Activated CD4-positive, alpha-beta memory T cell treated with anti-CD3 and anti-CD28 coated beads for 36 hours (primary cell): ENCODE measurements at regions not wholly inside any gene's neighbourhood (a gene's known extent, or its start where the extent isn't known, plus 50 kb on each side); places are given as distances from the start of the nearest gene placed in this dataset.
"Not testable (repeated sequence)": the region's sequence is repeated elsewhere in the genome, so short reads cannot be mapped to it uniquely, and the experiment has no call there.

Experiments
- CTCF ChIA-PET: fragments of 350-600 bp; sonication (Branson Sonifier 250); formaldehyde crosslinking; loops from one replicate; lab custom pipeline; 2021; ENCODE audit warnings: antibody characterized with exemption, inconsistent platforms; lab: Charles Lee
- POLR2A ChIA-PET: fragments of 350-600 bp; sonication (Branson Sonifier 250); formaldehyde crosslinking; loops from one replicate; lab custom pipeline; 2021; ENCODE audit warnings: antibody characterized with exemption; lab: Charles Lee
- DNase-seq: peaks from one replicate; pipeline ENCODE4 v3.0.0-alpha.2; 2020
- H3K27ac Mint-ChIP-seq: one replicate; pipeline ENCODE4 v1.8.0; 2021; ENCODE audit warnings: mixed read lengths
- H3K27me3 Mint-ChIP-seq: one replicate; pipeline ENCODE4 v1.8.0; 2021; ENCODE audit warnings: mixed read lengths
- H3K36me3 Mint-ChIP-seq: one replicate; pipeline ENCODE4 v1.8.0; 2021; ENCODE audit warnings: mixed read lengths
- H3K4me1 Mint-ChIP-seq: one replicate; pipeline ENCODE4 v1.8.0; 2021; ENCODE audit warnings: low read depth, mixed read lengths
- H3K4me3 Mint-ChIP-seq: one replicate; pipeline ENCODE4 v1.8.0; 2021; ENCODE audit warnings: mild to moderate bottlenecking, mixed read lengths
- H3K9me3 Mint-ChIP-seq: one replicate; pipeline ENCODE4 v1.8.0; 2021; ENCODE audit warnings: mixed read lengths
- intact Hi-C: fragments of 100-400 bp; cut with micrococcal nuclease; formaldehyde crosslinking; loops from one replicate; pipeline ENCODE4 v1.15.1; 2023

DNA sequence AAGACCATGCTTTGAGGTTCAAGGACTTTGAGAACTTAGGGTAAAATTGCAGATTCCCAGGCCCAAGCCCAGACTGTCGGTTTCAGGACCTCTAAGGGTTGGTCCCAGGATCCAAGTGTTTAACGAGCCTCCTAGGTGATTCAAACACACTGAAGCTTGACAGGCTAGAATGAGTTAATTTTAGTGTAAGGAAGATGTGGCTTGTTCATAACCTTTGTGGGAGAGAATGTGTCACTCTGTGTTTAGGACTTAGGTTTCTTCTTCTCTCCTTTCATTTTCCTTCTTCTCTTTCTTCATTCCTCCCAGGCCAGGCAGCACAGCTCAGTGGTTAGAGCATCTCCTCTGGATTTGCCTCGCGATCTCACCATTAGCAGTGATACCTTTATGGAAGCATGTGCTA lies 104.8 kb upstream of the KCNG1 start:
- DNase-seq, result no peak
- H3K9me3 Mint-ChIP-seq, result no peaks in the 10 kb centered on the region
- H3K4me3 Mint-ChIP-seq, result no peak overlapping the region
- H3K27me3 Mint-ChIP-seq, result peaks cover 12% of the 10 kb centered on the region
- POLR2A ChIA-PET, result interaction anchor here (1.4 kb wide), 1 partner anchor 170 kb away, joined by 3 read pairs; the partner anchor contains the start of genes DPM1 and MOCS3
- H3K36me3 Mint-ChIP-seq, result no peaks in the 10 kb centered on the region
- H3K27ac Mint-ChIP-seq, result peak overlapping the region; percentile 36
- CTCF ChIA-PET, result interaction anchor here (1.3 kb wide), 1 partner anchor 66 kb away, joined by 4 read pairs; no protein-coding TSS in a partner anchor
- peaks cover 26% of the 10 kb centered on the region for H3K4me1 Mint-ChIP-seq
- intact Hi-C loops, result loop anchor here (1.0 to 10.0 kb wide), 3 partner anchors 63 to 143 kb away; partner anchors contain the start of gene KCNG1

DNA sequence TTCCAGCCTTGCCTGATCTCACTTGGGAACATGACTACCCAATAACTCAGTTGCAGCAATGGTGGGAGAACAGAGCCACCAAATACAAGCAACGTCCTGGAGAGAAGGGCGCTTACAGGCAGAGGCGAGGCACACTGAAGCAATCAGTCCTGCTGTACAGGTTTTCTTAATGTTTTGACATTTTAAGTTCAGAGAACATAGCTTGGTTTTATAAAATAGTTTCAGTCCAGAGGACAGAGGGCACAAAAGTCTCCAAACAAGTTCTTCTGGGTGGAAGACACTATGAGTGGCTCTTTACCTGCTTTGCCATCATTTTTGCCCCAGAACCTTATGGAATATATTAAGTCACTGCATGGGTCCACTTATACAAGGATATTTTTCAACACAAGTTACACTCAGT lies 103.4 kb upstream of the KCNG1 start:
- H3K27me3 Mint-ChIP-seq, result peaks cover 21% of the 10 kb centered on the region
- no peak overlapping the region for H3K27ac Mint-ChIP-seq
- intact Hi-C loops, result loop anchor here (5.0 to 10.0 kb wide), 2 partner anchors 104 to 142 kb away; partner anchors contain the start of gene KCNG1
- no peaks in the 10 kb centered on the region for H3K9me3 Mint-ChIP-seq
- H3K36me3 Mint-ChIP-seq, result no peaks in the 10 kb centered on the region
- CTCF ChIA-PET, result interaction anchor here (0.8 kb wide), 1 partner anchor 143 kb away, joined by 3 read pairs; no protein-coding TSS in a partner anchor
- POLR2A ChIA-PET, result no interaction called here
- no peak overlapping the region for H3K4me3 Mint-ChIP-seq
- DNase-seq, result no peak
- peaks cover 35% of the 10 kb centered on the region for H3K4me1 Mint-ChIP-seq

DNA sequence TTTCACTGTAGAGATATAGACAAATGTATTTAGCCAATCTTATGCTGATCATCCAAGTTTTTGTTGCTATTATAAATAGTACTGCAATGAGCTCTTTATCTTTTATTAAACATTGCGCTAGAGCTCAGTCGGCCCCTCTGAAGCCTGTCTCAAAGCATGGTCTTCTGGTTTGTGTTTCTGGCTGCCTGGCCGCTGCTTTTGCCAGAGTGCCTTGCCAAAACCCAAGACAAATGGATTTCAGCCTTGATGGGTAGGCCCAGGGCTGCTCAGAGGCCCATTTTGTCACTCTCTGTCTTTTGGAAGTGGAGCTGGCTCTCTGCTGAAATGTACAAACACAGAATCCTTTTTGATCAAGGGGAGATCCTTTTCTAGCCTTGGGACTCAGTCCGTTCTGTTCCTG lies 102.9 kb upstream of the KCNG1 start:
- H3K9me3 Mint-ChIP-seq, result no peaks in the 10 kb centered on the region
- DNase-seq, result no peak
- ChIA-PET CTCF (no interaction called here), POLR2A (no interaction called here)
- intact Hi-C loops, result loop anchor here (5.0 to 10.0 kb wide), 2 partner anchors 103 to 141 kb away; partner anchors contain the start of gene KCNG1
- H3K4me3 Mint-ChIP-seq, result no peak overlapping the region
- peaks cover 23% of the 10 kb centered on the region for H3K27me3 Mint-ChIP-seq
- peaks cover 35% of the 10 kb centered on the region for H3K4me1 Mint-ChIP-seq
- H3K27ac Mint-ChIP-seq, result no peak overlapping the region
- H3K36me3 Mint-ChIP-seq, result no peaks in the 10 kb centered on the region

DNA sequence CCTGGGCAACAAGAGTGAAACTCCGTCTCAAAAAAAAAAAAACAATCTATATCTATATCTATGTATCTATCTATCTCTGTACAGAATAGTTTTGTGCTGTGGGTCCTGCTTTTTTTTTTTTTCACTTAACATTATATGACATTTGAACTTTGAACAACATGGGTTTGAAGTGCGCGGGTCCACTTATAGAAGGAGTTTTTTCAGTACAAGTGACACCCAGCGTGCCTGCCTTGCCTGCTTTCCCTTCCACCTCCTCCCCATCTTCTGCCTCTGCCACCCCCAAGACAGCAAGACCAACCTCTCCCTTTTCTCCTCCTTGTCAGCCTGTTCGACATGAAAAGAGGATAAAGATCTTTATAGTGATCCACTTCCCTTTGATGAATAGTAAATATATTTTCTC lies 102.2 kb upstream of the KCNG1 start:
- Mint-ChIP-seq H3K27me3 (peaks cover 23% of the 10 kb centered on the region), H3K36me3 (no peaks in the 10 kb centered on the region), H3K4me1 (peaks cover 35% of the 10 kb centered on the region), H3K27ac (no peak overlapping the region), H3K9me3 (no peaks in the 10 kb centered on the region), H3K4me3 (no peak overlapping the region)
- ChIA-PET CTCF (no interaction called here), POLR2A (no interaction called here)
- DNase-seq, result no peak
- intact Hi-C loops, result loop anchor here (5.0 to 10.0 kb wide), 2 partner anchors 103 to 140 kb away; partner anchors contain the start of gene KCNG1

DNA sequence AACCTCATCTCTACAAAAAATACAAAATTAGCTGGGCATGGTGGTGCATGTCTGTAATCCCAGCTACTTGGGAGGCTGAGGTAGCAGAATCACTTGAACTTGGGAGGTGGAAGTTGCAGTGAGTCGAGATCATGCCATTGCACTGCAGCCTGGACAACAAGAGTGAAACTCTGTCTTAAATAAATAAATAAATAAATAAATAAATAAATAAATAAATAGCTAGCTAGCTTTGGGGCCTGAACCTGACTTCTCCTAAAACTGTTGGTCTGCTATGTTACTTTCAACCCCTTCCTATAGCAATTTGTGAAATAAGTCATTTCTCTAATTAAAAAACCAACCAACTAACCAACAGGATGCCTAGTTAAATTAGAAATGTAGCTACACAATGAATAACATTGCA lies 101.0 kb upstream of the KCNG1 start:
- H3K9me3 Mint-ChIP-seq, H3K27ac Mint-ChIP-seq, DNase-seq, H3K36me3 Mint-ChIP-seq, H3K4me3 Mint-ChIP-seq, POLR2A ChIA-PET: not testable (repeated sequence)
- Mint-ChIP-seq H3K27me3 (peaks cover 27% of the 10 kb centered on the region), H3K4me1 (peaks cover 32% of the 10 kb centered on the region)
- intact Hi-C loops, result loop anchor here (1.0 to 10.0 kb wide), 3 partner anchors 60 to 537 kb away; no protein-coding TSS in a partner anchor
- CTCF ChIA-PET, result interaction anchor here (0.6 to 0.8 kb wide), 2 partner anchors 136 to 500 kb away, joined by 3 to 4 read pairs; no protein-coding TSS in a partner anchor

DNA sequence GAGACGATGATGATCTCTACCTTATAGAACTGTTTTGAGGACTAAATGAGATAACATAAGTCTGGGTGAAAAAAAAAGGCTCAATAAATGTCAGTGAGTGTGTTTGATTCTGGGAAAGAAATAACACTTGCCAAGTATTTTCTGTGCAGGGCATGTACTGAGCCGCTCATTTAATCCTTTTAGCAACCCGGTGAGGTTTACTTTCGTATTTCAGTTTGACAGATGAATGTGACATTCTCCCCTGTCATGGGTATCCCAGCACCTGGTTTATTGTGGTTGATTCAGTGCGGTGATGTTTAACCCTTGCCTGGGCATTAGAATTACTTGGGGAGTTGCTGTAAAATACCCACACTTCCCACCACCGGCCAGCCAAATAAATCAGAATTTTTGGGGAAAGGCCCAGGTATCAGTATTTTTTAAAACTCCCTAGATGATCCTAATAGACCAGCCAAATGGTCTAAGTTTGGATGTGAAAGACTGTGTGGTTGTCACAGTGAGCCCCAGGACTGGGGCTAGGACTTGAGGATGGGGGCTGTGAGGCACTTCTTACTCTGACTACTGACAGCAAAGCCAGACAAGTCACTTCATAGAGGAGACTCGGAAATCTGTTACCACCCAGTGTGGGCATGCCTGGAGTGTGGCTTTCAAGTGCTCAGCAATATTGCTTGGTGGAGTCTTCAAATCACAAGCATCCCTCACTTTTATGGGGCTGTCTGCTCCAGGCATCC lies 100.2 kb upstream of the KCNG1 start:
- Mint-ChIP-seq H3K9me3 (no peaks in the 10 kb centered on the region), H3K27ac (no peak overlapping the region), H3K4me3 (no peak overlapping the region), H3K27me3 (peaks cover 23% of the 10 kb centered on the region), H3K36me3 (no peaks in the 10 kb centered on the region), H3K4me1 (peaks cover 24% of the 10 kb centered on the region)
- intact Hi-C loops, result loop anchor here (1.0 to 10.0 kb wide), 3 partner anchors 59 to 538 kb away; no protein-coding TSS in a partner anchor
- CTCF ChIA-PET, result interaction anchor here (0.6 kb wide), 1 partner anchor 501 kb away, joined by 4 read pairs; no protein-coding TSS in a partner anchor
- POLR2A ChIA-PET, result no interaction called here
- peak; percentile 58 for DNase-seq

DNA sequence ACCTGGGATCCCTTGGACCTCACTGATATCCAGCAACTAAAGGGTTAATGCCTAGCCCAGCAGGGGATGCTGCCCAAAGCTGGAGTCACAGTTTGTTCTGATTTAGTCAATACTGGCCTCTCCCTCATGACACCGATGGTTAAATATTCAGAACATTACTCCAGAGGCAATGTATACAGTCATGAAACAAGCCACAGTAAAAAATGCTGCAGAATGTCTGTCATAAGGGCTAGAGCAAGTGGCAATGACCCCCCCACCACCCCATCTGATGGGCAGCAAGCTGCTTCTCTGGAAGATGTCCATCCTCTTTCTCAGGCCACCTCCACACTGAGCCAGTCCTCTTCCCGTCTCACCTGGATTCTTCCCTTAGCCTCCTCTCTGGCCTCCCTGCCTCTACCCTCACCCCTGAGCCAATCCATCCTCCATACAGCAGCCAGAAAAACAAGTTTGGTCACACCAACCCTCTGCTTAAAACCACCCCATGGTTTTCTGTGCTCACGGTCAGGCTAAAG lies 99.0 kb upstream of the KCNG1 start:
- H3K4me1 Mint-ChIP-seq, result peaks cover 19% of the 10 kb centered on the region
- intact Hi-C loops, result loop anchor here (2.0 to 10.0 kb wide), 2 partner anchors 137 to 539 kb away; no protein-coding TSS in a partner anchor
- no peak overlapping the region for H3K4me3 Mint-ChIP-seq
- DNase-seq, result no peak
- H3K36me3 Mint-ChIP-seq, result no peaks in the 10 kb centered on the region
- H3K27ac Mint-ChIP-seq, result no peak overlapping the region
- H3K27me3 Mint-ChIP-seq, result peaks cover 23% of the 10 kb centered on the region
- POLR2A ChIA-PET, result no interaction called here
- H3K9me3 Mint-ChIP-seq, result no peaks in the 10 kb centered on the region
- CTCF ChIA-PET, result no interaction called here

DNA sequence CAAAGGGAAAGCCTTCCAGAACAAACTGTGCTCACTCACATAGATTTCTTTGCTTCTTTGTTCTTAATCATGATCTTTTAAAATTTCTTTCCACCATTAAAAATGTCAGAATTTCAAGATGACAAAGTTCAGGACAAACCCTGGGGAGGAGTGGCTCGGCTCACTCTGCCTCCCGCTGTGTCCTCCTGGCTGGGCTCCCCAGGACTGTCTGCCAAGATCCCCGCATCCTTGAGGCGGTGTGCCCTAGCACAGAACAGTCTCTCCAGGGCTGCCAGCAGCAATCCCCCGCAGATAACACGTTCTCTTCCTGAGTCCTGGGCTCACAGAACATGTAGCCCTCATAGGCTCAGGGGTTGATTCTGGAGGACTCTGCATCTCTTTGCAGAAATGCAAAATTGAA lies 98.4 kb upstream of the KCNG1 start:
- POLR2A ChIA-PET, result no interaction called here
- peaks cover 23% of the 10 kb centered on the region for H3K27me3 Mint-ChIP-seq
- H3K9me3 Mint-ChIP-seq, result no peaks in the 10 kb centered on the region
- H3K36me3 Mint-ChIP-seq, result no peaks in the 10 kb centered on the region
- intact Hi-C loops, result loop anchor here (10.0 kb wide), 1 partner anchor 136 kb away; no protein-coding TSS in a partner anchor
- H3K27ac Mint-ChIP-seq, result no peak overlapping the region
- CTCF ChIA-PET, result no interaction called here
- DNase-seq, result no peak
- H3K4me1 Mint-ChIP-seq, result peaks cover 19% of the 10 kb centered on the region
- no peak overlapping the region for H3K4me3 Mint-ChIP-seq

DNA sequence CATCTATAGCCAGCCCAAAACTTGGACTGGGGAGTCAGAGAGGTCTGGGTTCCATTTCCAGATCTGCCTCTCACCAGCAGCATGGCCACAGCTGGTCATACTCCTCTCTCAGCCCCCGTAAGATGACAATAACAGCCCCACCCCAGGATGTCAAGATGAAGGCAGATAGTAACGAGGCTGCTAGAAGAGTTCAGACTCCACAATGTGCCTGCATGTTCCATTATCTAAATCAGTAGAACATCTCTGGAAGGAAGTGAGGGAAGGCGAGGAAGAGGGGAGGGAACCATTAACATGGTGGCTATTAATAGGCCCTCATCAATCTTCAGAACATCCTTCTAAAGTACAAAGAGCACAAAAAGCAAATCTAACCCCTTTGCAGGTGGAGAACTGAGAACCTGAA lies 98.0 kb upstream of the KCNG1 start:
- intact Hi-C loops, result loop anchor here (10.0 kb wide), 1 partner anchor 136 kb away; no protein-coding TSS in a partner anchor
- Mint-ChIP-seq H3K27me3 (peaks cover 23% of the 10 kb centered on the region), H3K4me3 (no peak overlapping the region), H3K27ac (no peak overlapping the region), H3K4me1 (peaks cover 19% of the 10 kb centered on the region), H3K9me3 (no peaks in the 10 kb centered on the region), H3K36me3 (no peaks in the 10 kb centered on the region)
- no peak for DNase-seq
- ChIA-PET POLR2A (no interaction called here), CTCF (no interaction called here)

DNA sequence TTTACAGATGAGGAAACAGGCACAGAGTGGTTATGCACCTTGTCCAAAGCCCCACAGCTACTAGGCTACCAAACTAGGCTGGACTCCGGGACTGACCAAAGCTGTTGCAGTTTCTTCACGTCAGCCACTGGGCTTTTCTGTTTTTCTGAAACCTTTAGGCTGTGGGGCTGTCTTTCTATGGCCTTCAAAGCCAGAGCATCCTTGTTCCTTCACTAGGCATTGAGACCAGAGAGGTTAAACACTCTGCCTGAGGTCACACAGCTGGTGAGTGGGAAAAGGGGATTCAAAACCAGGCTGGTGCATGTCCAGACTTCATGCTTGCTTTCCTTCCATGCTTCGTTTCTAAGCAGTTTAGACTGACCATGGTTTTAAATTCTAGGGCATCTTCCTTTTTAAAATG lies 97.5 kb upstream of the KCNG1 start:
- CTCF ChIA-PET, result no interaction called here
- peaks cover 22% of the 10 kb centered on the region for H3K27me3 Mint-ChIP-seq
- no peak overlapping the region for H3K4me3 Mint-ChIP-seq
- peaks cover 19% of the 10 kb centered on the region for H3K4me1 Mint-ChIP-seq
- H3K27ac Mint-ChIP-seq, result no peak overlapping the region
- intact Hi-C loops, result loop anchor here (10.0 kb wide), 1 partner anchor 136 kb away; no protein-coding TSS in a partner anchor
- no peaks in the 10 kb centered on the region for H3K36me3 Mint-ChIP-seq
- no peaks in the 10 kb centered on the region for H3K9me3 Mint-ChIP-seq
- DNase-seq, result no peak
- POLR2A ChIA-PET, result no interaction called here

DNA sequence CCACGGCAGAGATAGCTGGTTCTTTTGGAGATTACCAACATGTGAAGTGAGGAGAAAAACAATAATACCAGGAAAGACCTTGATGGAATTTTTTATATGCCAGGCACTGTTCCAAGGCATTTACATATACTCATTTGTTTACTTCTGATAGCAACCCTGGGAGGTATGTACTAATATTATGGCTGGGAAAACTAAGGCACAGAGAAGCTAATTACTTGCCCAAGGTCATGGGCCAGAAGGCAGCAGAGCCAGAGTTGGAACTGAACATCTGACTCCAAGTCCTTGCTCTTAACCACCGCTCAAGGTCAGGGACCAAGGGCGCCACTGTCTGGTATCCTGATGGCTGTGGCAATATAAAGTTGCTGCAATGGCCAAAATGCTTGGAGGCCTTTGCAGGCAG lies 97.0 kb upstream of the KCNG1 start:
- peaks cover 19% of the 10 kb centered on the region for H3K4me1 Mint-ChIP-seq
- CTCF ChIA-PET, result no interaction called here
- no peaks in the 10 kb centered on the region for H3K36me3 Mint-ChIP-seq
- no peak overlapping the region for H3K4me3 Mint-ChIP-seq
- POLR2A ChIA-PET, result no interaction called here
- DNase-seq, result no peak
- H3K27ac Mint-ChIP-seq, result no peak overlapping the region
- H3K27me3 Mint-ChIP-seq, result peaks cover 18% of the 10 kb centered on the region
- no peaks in the 10 kb centered on the region for H3K9me3 Mint-ChIP-seq
- intact Hi-C loops, result loop anchor here (10.0 kb wide), 1 partner anchor 135 kb away; no protein-coding TSS in a partner anchor

DNA sequence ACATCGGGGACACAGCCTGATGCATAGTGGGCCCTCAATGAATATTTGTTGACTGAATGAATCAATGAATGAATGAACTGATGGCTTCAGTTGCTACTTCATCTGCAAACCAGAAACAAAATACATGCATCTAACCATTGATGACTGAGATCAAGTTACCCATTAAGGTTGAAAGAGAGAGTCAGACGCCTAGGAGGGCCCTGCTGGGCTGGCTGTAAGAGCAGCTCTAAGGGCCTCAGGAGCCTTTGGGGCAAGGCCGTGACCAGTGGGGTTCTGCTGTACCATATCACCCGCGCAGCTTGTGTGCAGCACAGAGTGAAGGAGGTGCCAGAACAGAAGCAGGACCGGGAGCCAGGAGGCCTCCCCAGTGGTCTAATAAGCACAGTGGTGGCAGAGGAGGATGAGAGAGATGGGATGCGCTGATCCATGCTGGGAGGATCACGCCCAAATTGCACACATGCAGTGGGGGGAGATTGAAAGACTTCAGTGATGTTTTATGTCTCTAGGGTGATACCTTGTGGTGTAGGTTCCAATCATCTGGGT lies 96.1 kb upstream of the KCNG1 start:
- H3K9me3 Mint-ChIP-seq, result no peaks in the 10 kb centered on the region
- H3K27me3 Mint-ChIP-seq, result peaks cover 18% of the 10 kb centered on the region
- H3K4me1 Mint-ChIP-seq, result peaks cover 19% of the 10 kb centered on the region

More for the DNA sequence above, 96.1 kb upstream of the KCNG1 start:
- DNase-seq, result no peak
- H3K4me3 Mint-ChIP-seq, result no peak overlapping the region
- ChIA-PET POLR2A (no interaction called here), CTCF (interaction anchor here (0.9 kb wide), 1 partner anchor 137 kb away, joined by 3 read pairs; no protein-coding TSS in a partner anchor)
- no peak overlapping the region for H3K27ac Mint-ChIP-seq
- no peaks in the 10 kb centered on the region for H3K36me3 Mint-ChIP-seq
- intact Hi-C loops, result no loop called here
